Activated T-cell treated with anti-CD3 and anti-CD28 coated beads for 48 hours (primary cell): ENCODE measurements at regions not wholly inside any gene's neighbourhood (a gene's known extent, or its start where the extent isn't known, plus 50 kb on each side); places are given as distances from the start of the nearest gene placed in this dataset.

Experiments used
- DNase-seq: peaks from one replicate; pipeline ENCODE4 v3.0.0-alpha.2; 2020; ENCODE audit warnings: low read depth

DNA sequence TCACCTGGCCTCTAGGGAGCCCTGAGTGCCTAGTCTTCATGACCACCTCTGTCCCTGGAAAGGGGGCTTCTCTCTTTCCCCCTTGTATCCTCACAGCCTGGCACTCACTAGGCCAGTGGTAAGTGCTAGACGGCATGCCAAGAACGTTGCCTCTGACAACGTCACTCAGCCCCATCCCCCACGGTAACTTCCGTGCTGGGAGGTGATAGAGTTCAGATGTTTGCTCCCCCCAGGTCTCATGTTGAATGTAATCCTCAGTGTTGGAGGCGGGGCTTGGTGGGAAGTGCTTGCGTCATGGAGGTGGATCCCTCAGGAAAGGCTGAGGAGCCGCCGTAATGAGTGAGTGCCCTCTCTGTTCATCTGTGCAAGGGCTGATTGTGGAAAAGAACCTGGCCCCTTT is 343.3 kb upstream of the MKI67 start:
- no peak for DNase-seq

DNA sequence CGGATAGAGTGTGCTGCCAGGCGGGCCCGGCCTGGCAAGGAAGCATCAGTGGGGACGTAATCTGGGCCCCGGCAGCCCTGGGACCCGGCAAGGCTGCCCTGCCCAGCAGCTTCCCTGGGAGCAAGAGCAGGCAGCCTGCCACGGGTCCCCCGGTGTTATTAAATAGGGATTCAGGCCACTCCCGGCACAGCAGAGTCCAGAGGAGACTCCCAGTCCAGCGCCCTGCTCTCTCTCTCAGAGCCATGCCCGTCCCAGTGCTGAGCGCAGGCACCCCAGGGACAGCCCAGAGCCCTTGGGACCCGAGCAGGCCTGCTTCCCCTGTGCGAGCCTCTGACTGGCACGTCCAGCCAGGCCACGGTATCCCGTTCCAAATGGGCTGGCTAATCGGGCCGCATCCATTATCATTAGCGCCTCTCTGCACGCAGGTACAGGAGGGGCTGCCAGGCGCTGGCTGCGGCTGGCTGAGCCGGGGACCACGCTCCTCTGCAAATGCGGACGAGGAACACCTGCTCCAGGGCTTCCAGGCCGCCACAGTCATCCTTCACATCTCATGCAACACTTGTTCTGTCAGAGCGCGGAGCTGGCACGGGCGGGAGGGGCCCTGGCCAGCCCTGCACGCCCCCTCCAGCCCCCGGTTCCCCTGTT is 344.2 kb upstream of the MKI67 start:
- DNase-seq = no peak

DNA sequence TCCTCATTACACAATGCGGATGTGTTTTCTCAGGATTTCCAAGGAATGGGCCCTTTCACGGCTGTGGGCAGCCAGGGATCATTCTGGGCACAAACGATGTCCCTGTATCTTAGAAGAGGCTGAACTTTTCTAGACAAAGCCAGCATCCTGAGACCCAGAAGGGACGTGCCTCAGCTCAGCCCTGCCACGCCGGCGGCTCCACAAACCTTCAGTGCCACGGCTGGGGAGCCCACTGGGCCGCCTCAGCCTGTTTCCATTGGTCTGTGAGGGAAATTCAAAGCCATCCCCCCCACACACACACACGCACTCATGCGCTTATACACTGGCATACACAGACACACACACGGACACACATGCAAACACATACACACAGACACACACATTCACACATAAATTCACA is 344.9 kb upstream of the MKI67 start:
- DNase-seq = no peak

DNA sequence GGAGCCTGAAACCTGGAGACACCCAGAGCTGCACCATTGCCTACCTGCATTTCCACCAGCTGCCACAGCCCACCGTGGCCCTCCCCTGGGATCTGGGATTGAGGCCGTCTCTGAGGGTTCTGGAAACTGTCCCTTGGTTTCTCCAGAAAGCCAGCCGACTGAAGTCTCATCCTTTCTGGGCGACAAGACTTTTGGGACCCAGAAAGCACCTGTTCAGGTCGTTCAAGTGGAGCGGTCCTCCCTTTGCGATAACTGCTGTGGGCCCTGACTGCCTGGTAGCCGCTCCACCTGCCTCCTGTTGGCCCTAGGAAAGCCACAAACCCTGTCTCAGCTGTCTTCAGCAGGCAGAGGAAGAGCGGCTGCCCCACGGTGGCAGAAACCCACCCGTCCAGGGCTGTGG is 346.0 kb upstream of the MKI67 start:
- no peak for DNase-seq

DNA sequence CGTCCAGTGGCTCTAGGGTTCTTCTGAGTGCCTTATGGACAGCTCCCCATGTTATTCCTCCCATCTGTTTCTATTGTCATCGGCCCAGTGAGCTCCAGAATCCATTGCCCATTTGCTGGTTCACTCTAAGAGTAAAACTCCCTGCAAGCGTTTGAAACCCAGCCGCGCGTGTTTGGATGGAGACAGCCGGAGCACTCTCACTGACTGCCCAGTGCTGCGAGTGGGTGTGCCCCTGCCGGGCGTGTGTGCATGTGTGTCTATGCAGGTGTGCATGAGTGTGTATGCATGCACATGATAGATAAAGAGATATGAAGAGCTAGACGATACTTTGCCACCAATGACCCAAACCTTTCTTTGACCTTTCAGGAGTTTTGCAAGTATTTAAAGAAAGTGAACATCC is 347.2 kb upstream of the MKI67 start:
- no peak for DNase-seq

DNA sequence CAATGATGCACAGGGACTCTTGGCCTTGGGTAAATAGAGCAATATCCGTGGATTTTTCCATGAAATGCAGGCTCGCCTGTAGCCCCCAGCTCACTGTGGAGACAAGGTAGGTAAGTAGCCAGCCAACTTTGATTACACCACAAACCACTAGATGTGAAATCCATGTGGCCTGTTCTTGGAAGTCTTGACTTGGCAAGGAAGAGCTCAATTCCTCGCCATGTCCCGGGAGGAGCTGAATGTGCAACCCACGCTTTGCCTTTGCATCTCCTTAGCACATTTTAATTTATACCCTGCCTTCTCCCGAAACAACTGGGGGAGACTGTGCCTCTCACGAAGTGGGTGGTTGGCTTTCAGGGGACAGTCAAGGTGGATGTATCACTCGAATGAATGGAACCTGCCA is 347.7 kb upstream of the MKI67 start:
- no peak for DNase-seq

DNA sequence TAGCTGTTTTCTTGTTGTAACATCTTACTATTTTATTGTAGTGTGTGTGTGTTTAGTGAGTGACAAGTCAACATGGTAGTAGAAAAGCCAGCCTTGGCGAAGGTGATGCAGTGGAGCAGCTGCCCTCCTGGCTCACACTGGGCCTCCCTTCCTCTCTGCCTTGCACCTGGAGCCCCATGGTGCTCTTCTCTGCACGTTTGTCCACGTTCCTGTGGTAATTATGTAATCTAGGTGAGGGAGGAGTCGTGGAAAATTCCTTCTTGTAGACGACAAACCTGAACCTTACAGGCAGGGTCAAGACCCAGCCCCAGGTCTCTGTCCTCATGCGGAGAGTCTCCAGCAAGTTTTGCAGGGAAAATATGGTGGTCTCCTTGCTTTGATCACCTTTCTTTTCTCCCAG is 348.3 kb upstream of the MKI67 start:
- DNase-seq = no peak

DNA sequence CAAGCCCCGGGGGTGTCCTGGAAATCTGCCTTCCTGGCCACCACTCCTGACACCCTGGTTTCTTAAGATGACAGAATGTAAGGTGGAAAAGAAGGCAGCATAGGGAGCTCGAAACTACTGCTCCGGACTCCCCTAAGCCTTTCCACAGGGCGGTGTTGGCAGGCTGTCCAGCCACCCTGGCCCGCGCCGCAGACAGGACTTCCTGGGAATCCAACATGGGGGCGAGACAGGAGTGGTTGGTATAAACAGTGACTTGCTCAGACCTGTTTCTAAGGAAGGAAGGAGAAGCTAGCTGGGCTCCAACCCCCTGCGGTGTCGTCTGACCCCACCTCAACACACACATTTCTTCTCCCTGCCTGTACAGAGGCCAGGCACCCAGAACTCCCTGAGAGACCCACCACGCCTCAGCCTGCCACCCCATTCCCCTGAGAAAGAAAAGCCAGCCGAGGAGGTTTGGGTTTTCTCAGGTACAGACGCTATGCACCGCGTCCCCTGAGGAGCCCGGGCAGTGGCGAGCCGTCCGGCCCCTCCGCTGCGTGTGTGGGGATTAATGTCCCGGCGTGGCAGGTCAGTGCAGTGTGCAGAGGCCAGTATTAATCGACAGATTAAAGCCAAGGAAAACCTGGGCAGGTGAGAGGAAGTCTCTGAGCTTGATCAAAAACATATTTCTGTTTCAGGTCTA is 349.6 kb upstream of the MKI67 start:
- no peak for DNase-seq

DNA sequence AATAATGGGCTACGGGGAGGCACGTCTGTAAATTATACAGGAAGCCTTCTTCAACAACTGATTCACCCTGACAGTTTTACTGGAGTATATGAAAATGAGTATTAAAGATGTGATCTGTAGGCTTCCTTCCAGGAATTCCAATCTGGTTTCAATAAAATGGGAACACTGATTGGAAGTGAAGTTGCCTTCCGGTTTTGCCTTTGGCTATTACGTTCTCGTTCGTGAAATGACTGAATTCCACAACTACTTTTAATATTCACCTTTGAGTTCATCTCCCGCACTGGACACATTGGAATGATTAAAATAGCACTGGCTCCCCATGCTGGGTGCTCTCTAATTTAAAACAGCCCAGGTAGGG is 350.1 kb upstream of the MKI67 start:
- DNase-seq = no peak

DNA sequence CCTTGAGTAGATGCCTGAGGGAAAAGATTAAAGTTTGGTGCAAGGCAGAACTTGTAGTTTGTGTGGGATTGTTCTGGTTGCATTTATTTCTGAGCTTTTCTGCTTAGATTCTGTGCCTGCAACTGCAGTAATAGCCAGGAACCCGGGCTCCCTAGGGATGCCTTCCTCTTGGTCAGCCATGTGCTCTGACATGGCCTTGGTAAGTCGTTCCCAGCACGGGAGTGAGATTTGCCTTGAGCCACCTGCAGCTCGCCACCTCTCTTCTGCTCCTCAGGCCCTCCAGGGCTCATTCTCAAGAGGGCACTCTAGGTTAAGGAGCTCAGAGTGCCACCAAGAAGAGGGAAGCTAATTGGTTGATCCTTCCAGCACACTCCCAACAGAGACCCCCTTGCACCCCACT is 350.6 kb upstream of the MKI67 start:
- no peak for DNase-seq

DNA sequence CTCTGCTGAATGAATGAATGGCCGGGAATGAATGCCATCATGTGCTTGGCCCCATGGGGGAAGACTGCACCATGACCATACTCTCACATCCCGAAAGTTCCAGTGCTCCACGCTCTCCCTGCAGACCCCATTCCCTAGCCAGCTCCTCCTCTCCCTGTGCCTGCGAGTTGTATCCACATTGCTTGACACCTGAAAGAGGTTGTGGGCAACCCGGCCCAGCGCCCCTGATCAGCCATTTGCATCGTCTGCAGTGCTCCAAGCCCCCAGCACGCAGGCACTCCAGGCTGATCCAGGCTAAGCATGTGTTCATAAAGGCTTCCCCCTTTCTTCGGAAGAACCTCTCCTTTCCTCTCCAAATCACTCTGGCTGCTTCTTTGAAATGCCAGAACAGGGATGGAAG is 354.4 kb upstream of the MKI67 start:
- no peak for DNase-seq

DNA sequence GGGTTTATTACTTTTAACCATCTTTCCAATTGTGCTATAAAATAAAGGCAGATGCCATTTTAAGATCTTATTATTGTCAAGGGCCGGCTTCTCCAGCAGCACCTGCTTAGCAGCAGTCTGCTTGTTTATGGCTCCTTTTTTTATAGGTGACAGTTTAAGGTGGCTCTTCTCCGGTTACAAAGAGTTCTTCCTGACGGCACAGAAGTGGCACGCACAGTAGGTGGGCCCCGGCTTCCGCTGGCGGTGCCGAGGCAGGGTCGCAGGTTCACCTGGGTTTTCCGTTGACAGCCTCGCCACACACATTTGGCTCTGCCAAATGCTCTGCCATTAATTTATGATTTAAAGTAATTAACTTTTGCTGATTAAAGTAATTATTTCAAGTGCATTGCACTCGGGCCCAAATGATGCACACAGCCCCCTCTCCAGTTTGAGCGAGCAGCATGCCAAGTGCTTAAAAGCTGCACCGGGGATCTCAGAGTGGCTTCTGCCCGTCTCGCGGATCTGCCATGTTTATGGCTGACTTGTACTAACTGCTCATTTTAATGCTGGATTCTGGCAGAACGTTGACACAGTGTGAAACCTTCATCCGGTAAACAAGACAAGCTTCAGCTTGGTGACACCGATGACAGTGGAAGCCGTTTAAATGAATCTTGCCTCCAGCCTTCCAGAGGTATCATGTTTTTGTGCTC is 355.1 kb upstream of the MKI67 start:
- DNase-seq = no peak

DNA sequence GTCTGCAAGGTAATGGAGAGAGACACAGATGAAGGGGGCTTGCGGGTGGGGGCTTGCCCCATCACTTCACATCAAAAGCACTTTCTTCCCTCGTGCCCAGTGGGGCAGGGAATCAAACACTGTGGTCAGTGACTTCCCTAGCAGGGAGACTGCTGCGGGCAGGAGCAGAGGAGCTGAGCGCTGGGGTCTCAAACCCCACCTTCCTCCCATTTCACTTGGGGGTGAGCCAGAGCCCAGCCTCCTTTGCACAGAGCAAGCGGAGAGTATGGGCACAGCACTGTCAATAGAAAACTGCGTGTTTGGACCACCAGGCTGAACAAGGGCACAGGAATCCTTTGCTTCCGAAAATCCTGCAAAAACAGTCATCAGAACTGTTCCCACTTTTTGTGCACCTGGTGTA is 355.8 kb upstream of the MKI67 start:
- DNase-seq = no peak

DNA sequence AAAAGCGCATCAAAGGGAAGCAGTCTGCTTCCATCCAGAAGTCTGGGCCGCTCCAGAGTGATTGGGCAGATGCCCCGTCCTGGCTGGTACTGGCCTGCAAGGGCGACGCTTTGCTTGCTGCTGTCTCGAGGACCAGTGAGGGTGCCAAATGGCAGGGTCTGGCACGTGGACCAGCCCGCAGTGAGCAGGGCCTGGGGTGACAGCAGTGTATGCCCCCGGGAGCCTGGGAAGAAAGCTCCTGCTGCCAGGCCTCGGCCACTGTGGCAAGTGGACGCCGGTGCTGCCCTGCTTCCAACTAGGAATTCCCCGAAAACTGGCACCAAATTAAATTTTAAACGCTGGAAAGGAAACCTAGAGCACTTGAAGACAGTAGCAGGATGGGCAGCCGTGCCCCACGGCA is 357.0 kb upstream of the MKI67 start:
- no peak for DNase-seq

DNA sequence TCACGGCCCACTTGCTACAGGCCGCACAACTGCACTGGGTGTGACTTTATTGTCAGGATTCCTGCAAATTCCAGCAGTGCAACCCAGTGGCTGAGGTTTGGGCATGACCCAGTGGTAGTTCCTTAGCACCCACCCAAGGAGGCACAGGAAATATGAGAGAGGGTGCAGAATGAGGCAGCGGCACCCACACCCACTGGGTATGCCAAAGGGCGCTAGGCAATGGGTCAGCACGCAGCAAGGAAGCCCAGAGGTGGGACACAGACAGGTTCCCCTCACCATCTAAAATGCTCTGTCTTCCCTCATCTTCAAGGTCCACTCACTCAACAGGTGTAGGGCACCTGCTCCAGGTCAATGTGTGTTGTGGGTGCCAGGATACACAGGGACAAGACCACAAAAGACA is 357.8 kb upstream of the MKI67 start:
- no peak for DNase-seq

DNA sequence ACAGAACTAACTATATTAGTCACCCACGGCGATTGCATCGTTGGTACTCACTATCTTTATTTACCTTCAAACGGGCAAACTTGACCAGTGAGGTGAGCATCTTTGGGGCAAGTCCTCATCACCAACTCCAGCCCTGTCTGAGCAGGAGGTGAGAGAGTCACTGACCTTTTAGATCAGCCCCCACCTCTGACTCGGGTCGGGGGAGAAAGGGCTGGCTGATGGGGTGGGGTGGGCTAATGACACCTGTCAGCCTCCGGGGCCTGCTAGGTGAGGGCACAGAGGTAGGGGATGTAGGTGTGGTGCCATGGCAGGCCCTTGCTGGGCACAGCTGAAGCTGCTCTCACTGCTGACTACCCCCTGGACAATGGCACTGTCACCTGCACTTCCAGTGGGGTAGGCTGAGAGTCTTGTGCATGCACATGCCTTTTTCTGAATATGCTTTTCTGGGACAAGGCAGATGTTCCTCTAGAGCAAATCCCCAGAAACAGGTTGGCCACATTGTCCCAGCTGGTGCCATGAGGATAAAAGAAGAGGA is 359.5 kb upstream of the MKI67 start:
- DNase-seq = no peak

DNA sequence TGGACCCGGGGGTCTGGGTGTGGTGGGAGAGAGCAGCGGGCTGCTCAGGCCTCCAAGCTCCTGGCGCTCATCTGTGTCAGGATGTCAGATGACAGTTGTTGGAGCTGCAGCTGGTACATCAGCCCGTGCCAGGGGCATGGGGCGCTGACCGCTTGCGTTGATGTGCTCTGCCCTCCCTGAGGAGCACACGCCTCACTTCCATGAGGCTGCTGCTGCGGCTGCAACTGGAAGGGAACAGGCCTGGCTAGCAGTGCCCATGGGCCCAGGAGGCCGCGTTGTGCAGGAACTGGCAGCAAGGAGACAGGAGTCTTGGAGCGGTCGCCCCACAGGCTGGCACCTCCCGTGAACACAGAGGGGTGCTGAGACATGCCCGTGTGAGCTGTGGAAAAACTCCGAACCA is 361.3 kb upstream of the MKI67 start:
- DNase-seq = no peak

DNA sequence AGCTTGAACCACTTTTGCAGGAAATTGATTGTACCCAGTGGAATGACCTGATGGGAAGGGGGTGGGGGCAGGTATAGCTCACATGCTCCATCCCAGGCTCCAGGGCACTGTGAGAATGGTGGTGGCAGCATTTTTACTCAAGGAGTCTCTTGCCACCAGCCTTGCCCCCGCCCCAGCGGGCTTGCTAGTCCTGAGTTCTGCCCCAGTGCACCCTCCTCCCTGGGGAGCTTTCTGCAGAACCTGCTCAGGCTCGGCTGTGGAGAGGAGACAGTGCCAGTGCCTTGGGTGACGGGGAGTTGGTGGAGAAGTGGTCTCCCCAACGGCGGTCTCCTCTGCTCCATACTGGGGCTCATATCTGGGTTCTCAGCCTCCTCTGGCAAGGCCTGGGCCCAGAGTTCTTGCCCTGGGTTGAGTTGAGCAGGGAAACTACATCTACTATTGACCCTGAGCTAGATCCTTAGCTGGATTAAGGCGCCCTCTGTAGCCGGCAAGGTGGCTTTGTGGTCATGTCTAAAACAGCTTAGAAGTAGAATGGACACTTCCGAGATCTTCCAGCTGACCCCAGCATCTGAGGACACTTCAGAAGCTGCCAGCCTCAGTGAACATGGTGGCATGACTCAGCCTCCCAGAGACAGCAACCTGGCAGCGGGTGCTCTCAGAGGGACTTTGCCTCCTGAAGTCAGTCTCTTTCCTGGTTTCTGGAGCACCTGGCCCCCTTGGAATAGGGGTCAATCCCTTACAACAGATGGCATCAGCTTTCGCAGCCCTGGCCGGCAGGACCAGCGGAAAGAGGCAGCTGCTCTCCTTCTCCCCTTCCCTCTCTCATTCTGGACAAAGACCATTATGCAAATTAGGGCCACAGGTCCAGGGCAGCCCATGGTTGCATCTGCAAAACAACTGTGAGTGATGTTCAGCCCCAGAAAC is 363.4 kb upstream of the MKI67 start:
- DNase-seq = no peak

DNA sequence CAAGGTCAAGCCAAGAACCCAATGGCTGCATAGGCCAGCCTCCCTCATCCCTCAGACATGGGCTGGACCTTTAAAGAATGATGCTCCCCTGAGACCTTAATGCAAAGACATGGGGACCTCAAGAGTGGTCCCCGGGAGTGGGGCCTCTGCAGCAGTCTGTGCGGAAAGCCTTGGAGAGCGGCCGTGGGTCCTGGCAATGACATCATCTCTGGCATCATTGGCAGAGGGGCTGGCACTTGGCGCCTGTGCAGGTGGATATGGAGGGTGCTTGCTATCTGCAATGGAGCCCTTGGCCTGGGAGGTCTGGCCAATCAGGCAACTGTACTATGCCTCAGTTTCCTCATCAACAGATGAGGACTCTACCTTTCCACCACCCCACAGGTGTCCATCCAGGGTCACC is 365.5 kb upstream of the MKI67 start:
- DNase-seq = no peak

DNA sequence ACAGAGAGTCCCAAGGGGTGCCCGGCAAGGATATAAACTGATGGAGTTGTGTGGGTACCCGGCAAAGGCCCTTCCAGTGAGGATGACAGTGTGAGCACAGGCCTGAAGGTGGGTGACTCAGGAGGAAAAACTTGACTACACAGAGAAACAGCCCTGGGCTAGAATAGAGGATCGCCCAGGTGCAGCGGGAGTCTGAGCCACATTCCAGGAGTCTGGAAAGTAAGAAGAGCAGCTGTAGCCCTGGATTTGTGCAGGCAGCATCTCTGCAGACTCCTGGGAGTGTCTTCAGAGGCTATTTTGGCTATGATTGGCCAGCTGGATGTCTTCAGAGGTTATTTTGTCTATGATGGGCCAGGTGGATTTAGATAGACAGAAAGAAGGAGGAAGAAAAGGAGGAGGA is 367.6 kb upstream of the MKI67 start:
- DNase-seq = no peak

DNA sequence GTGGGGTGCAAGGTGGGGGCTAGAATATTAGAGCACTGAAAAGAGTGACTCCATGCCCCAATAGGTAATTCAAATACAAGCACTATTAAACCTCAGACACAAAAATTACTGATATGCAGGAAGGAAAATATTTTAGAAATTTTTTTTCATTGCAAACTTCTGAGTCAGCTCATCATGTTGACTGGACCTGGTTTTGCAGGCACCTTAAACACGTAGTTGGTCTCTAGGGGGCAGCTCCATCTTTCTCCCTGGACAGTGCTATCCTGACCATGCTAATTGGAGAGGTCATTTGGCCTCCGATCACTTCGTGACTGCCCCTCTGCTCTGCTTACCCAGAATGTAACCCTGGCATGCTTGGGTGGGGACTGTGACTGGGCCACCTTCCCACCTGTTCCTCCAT is 368.4 kb upstream of the MKI67 start:
- no peak for DNase-seq

DNA sequence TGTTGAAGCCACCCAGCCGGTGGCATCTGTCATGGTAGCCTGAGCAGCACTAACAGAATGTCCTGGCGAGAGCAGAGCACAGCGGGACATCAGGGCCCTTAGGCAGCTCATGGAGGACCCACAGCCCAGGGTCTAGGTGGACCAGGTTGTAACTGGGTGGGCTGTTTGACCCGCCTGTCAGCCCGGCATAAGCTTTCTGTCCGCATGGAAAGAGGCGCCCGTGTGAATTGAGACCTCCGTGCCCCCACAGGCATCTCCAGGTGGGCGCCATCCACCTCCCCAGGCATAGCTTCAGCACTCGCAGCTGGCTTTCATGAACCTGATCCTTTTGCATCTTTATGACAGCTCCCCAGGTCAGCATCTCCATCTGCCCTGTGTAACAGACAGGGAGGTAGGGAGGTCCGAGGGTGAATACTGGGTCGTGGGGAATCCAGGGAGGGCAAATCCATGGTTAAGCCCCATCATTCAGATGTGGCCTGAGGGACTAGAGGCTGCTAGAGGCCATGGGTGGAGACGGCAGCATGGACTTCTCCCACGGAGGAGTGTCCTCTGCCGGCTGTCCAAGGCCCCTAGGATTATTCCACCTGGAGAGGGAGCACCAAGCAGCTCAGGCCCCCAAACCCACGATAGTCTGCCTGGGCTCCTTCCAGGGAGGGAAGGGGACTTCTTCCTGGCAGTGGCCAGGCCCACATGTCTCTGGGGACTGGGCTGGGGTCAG is 371.6 kb upstream of the MKI67 start:
- DNase-seq = no peak
